IPS DF 6.9 (cell line): ENCODE measurements at regions not wholly inside any gene's neighbourhood (a gene's known extent, or its start where the extent isn't known, plus 50 kb on each side); places are given as distances from the start of the nearest gene placed in this dataset.

Source experiments
- DNase-seq: peaks from one replicate; pipeline ENCODE4 v3.0.0-alpha.2; 2013; ENCODE audit warnings: low read depth, low spot score
- H3K27ac ChIP-seq: one replicate; pipeline ENCODE4 v1.5.1; 2013; ENCODE audit warnings: low read length, control low read depth
- H3K27me3 ChIP-seq: 2 replicates; pipeline ENCODE4 v1.6.1; 2013; ENCODE audit warnings: mild to moderate bottlenecking, low read length; ENCODE audit not compliant: control insufficient read depth, insufficient read depth
- H3K36me3 ChIP-seq: 2 replicates; pipeline ENCODE4 v1.6.1; 2013; ENCODE audit warnings: low read length; ENCODE audit not compliant: control insufficient read depth, insufficient read depth
- H3K4me1 ChIP-seq: 2 replicates; pipeline ENCODE4 v1.6.1; 2013; ENCODE audit warnings: low read length; ENCODE audit not compliant: control insufficient read depth, insufficient read depth
- H3K4me3 ChIP-seq: 2 replicates; pipeline ENCODE4 v1.5.1; 2013; ENCODE audit warnings: mild to moderate bottlenecking, low read length
- H3K9me3 ChIP-seq: 2 replicates; pipeline ENCODE4 v1.6.1; 2013; ENCODE audit warnings: low read length, inconsistent platforms; ENCODE audit not compliant: control insufficient read depth, insufficient read depth
- WGBS: extraction: QIAGEN DNeasy Blood & Tissue Kit; methylation state at CpG from one replicate; pipeline ENCODE4 v1.1.7; 2013; ENCODE audit warnings: mixed read lengths, missing lambda C conversion rate; ENCODE audit not compliant: insufficient read length, insufficient coverage; 5-methylcytosine and 5-hydroxymethylcytosine counted together

DNA sequence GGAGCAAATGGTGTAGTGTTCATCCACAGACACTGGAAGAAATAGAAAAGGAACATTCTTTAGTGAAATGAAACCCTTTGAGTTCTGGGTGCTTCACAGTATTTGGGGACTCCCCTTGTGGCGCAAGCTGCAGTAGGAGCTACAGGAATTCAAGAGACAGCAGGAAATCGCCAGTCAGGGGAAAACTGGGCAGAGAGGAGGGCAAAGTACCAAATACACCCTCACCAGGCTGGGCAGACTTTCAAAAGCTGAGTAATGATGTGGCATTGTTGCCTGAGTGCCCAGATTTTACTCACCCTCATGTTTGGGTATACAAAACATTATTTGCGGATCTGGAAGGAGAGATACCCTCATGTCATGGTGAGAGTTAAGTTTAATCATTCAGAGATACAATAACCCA is 97.9 kb downstream of the SOD2 start:
- Histone ChIP-seq H3K36me3 (no peaks in the 10 kb centered on the region), H3K9me3 (no peaks in the 10 kb centered on the region), H3K27ac (no peak overlapping the region), H3K4me1 (no peaks in the 10 kb centered on the region; the same call in 1 of the 2 replicates), H3K4me3 (no peak overlapping the region), H3K27me3 (no peaks in the 10 kb centered on the region)
- WGBS: no CpG with 5 or more reads among the region's 3 CpGs
- DNase-seq: no peak

GRCh38 chr6:159594750-159595117 is 98.3 kb downstream of the SOD2 start:
- no peaks in the 10 kb centered on the region for H3K36me3 ChIP-seq
- H3K27me3 ChIP-seq: no peaks in the 10 kb centered on the region
- no peaks in the 10 kb centered on the region for H3K9me3 ChIP-seq
- DNase-seq: no peak
- no peak overlapping the region for H3K4me3 ChIP-seq
- H3K4me1 ChIP-seq: no peaks in the 10 kb centered on the region; the same call in 1 of the 2 replicates
- no peak overlapping the region for H3K27ac ChIP-seq
- WGBS: no CpG with 5 or more reads among the region's 1 CpG

DNA sequence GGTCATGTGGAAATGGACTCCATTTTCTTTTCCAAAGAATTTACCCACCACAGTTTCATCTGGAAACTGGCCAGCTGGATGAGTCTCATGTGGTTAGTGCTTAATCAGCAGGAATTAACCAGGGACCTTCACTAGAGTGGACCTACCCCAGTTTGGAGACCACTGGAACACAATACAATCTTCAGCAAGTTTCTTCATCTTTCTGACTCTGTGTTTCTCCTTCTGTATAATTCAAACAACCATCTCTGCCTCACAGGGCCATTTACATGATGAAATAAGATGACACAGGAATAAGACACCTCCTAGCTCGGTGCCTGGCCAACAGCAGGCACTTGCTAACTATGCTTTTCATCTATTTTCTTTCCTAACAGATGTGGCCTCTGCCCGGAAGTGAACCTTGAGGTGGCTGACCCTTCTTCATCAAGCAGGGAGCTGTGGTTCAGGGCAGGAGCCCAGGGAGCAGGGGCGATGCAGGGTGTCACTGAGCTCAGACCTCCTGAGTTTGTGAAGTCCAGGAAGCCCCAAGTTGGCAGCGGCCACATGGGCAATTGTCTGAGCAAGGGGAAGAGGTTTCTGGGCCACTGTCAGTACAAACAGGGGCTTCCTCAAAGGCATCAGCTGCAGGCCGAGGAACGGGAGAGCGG is 98.8 kb downstream of the SOD2 start:
- H3K4me1 ChIP-seq: no peaks in the 10 kb centered on the region; the same call in 1 of the 2 replicates
- no CpG with 5 or more reads among the region's 7 CpGs for WGBS
- no peak overlapping the region for H3K4me3 ChIP-seq
- no peak overlapping the region for H3K27ac ChIP-seq
- no peak for DNase-seq
- no peaks in the 10 kb centered on the region for H3K27me3 ChIP-seq
- H3K36me3 ChIP-seq: no peaks in the 10 kb centered on the region
- no peaks in the 10 kb centered on the region for H3K9me3 ChIP-seq

DNA sequence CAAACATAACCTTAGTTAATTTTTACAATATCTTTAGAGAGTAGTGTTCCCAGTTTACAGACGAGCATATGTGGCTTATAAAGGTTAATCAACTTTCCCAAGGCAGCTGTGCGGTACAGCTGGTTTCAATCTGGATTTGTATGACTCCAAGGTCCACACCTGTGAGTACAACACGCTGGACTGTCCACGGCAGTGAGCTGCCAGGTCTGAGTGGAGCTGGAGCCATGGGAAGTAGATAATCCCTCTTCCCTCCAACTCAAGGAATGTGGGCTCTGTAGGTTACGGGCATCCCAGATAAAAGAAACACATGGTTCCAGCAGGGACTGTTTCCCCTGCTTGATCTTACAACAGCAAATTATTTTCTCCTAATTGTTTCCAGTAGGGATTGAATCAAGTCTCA is 102.2 kb downstream of the SOD2 start:
- DNase-seq: no peak
- H3K9me3 ChIP-seq: no peaks in the 10 kb centered on the region
- no peak overlapping the region for H3K27ac ChIP-seq
- H3K36me3 ChIP-seq: no peaks in the 10 kb centered on the region
- H3K27me3 ChIP-seq: no peaks in the 10 kb centered on the region
- H3K4me3 ChIP-seq: no peak overlapping the region
- no CpG with 5 or more reads among the region's 5 CpGs for WGBS
- H3K4me1 ChIP-seq: no peaks in the 10 kb centered on the region

DNA sequence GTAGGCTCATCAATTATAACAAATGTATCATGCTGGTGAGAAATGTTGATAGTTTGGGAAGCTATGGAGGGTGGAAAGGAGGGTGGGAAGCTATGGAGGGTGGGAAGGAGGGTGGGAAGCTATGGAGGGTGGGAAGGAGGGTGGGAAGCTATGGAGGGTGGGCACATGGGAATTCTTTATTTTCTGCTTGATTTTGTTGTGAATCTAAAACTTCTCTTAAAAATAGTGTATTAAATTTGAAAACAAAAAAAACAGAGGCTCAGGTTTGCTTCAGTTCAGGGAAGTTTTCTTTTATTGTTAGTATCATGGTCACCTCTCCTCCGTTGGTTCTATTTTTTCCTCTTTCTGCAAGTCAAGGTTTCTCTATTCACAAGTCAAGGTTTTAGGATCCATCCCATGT is 106.4 kb downstream of the SOD2 start:
- WGBS: no CpG with 5 or more reads among the region's 1 CpG

GRCh38 chr6:159582736-159583135 is 110.3 kb downstream of the SOD2 start:
- H3K27ac ChIP-seq: no peak overlapping the region
- no peak for DNase-seq
- no peak overlapping the region for H3K4me3 ChIP-seq
- H3K36me3 ChIP-seq: no peaks in the 10 kb centered on the region
- whole genome bisulfite sequencing: no CpG with 5 or more reads among the region's 8 CpGs
- no peaks in the 10 kb centered on the region for H3K27me3 ChIP-seq
- H3K9me3 ChIP-seq: no peaks in the 10 kb centered on the region
- no peaks in the 10 kb centered on the region for H3K4me1 ChIP-seq

More for the DNA sequence above, 106.4 kb downstream of the SOD2 start:
- H3K36me3 ChIP-seq: no peaks in the 10 kb centered on the region
- H3K27ac ChIP-seq: no peak overlapping the region
- DNase-seq: no peak
- H3K27me3 ChIP-seq: no peaks in the 10 kb centered on the region
- no peaks in the 10 kb centered on the region for H3K4me1 ChIP-seq
- H3K4me3 ChIP-seq: no peak overlapping the region
- H3K9me3 ChIP-seq: no peaks in the 10 kb centered on the region

- no peaks in the 10 kb centered on the region for H3K27me3 ChIP-seq
- no peaks in the 10 kb centered on the region for H3K9me3 ChIP-seq
- no peak overlapping the region for H3K27ac ChIP-seq
- H3K36me3 ChIP-seq: no peaks in the 10 kb centered on the region
- no peak for DNase-seq
- no peaks in the 10 kb centered on the region for H3K4me1 ChIP-seq
- no peak overlapping the region for H3K4me3 ChIP-seq
- WGBS: no CpG with 5 or more reads among the region's 5 CpGs
These were observed 114.4 kb downstream of the SOD2 start for GRCh38 chr6:159578629-159579028.

- no CpG with 5 or more reads among the region's 5 CpGs for WGBS
- no peaks in the 10 kb centered on the region for H3K36me3 ChIP-seq
- H3K27me3 ChIP-seq: no peaks in the 10 kb centered on the region
- no peaks in the 10 kb centered on the region for H3K9me3 ChIP-seq
- no peaks in the 10 kb centered on the region for H3K4me1 ChIP-seq
- no peak overlapping the region for H3K4me3 ChIP-seq
- no peak overlapping the region for H3K27ac ChIP-seq
- DNase-seq: no peak
These were observed 115.5 kb downstream of the SOD2 start for GRCh38 chr6:159577564-159577963.

GRCh38 chr6:159572439-159573110 is 120.5 kb downstream of the SOD2 start:
- H3K36me3 ChIP-seq: no peaks in the 10 kb centered on the region
- no peak overlapping the region for H3K27ac ChIP-seq
- no peaks in the 10 kb centered on the region for H3K27me3 ChIP-seq
- WGBS: no CpG with 5 or more reads among the region's 12 CpGs
- H3K4me3 ChIP-seq: no peak overlapping the region
- no peaks in the 10 kb centered on the region for H3K4me1 ChIP-seq
- DNase-seq: no peak
- peaks cover 2% of the 10 kb centered on the region for H3K9me3 ChIP-seq

DNA sequence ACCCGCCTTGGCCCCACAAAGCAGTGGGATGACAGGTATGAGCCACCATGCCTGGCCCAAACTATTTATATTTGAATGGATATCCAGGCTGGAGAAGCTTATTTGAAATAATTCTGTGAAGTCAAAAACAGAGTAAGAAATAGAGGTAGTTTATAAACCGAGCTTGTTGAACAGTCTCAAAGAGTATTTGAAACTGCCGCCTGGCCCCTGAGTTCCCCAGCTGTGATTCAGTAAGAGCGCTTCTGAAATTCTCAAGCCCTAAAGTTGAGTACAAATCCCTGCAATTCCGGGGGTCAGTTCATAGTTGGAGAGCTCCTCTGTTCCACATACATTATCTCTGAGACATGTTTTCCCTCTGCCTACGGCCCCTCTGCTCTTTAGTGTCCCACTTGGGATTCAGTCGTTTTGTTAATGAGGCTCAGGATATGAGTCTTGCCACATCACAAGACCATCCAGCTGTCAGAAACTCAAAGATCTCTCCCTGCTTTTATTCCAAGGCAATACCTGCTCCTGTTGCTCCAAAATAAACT is 127.8 kb downstream of the SOD2 start:
- Histone ChIP-seq H3K4me3 (no peak overlapping the region), H3K36me3 (no peaks in the 10 kb centered on the region), H3K27ac (no peak overlapping the region), H3K4me1 (no peaks in the 10 kb centered on the region), H3K27me3 (no peaks in the 10 kb centered on the region), H3K9me3 (peaks cover 2% of the 10 kb centered on the region)
- DNase-seq: no peak
- WGBS: no CpG with 5 or more reads among the region's 7 CpGs

DNA sequence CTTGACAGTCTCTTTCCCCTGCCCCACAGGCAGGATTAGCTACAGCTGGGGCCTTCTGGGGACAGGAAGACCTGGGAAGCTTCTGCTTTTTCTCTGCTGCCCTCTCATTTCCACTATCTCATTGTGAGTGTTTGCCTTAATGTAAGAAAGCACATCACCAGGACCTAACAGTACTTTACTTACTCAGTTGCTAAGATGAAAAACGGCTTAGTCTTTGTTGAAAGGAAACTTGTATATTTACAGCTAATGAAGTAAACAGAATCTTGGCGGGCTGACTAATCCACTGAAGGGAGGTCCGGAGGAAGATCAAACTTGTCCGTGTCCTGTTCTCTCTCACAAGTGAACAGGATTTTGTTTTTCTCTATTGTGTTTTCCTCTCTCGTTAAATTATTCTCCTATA is 128.6 kb downstream of the SOD2 start:
- H3K4me3 ChIP-seq: no peak overlapping the region
- no peaks in the 10 kb centered on the region for H3K4me1 ChIP-seq
- H3K9me3 ChIP-seq: no peaks in the 10 kb centered on the region; the same call in 1 of the 2 replicates
- no peak overlapping the region for H3K27ac ChIP-seq
- no peaks in the 10 kb centered on the region for H3K27me3 ChIP-seq
- DNase-seq: no peak
- no CpG with 5 or more reads among the region's 5 CpGs for whole genome bisulfite sequencing
- H3K36me3 ChIP-seq: no peaks in the 10 kb centered on the region
